Type B pancreatic cell (in vitro differentiated cells): ENCODE measurements at regions not wholly inside any gene's neighbourhood (a gene's known extent, or its start where the extent isn't known, plus 50 kb on each side); places are given as distances from the start of the nearest gene placed in this dataset.

Source experiments
- DNase-seq: peaks from one replicate; pipeline ENCODE4 v3.0.0; 2021; ENCODE audit warnings: mixed read lengths; ENCODE audit not compliant: unreplicated experiment; ENCODE audit errors: extremely low spot score
- H3K27ac Mint-ChIP-seq: 2 replicates; pipeline ENCODE4 v1.8.0; 2021; ENCODE audit warnings: mild to moderate bottlenecking, mixed read lengths
- H3K27me3 Mint-ChIP-seq: 2 replicates; pipeline ENCODE4 v1.8.0; 2021; ENCODE audit warnings: mixed read lengths
- H3K36me3 Mint-ChIP-seq: 2 replicates; pipeline ENCODE4 v1.8.0; 2021; ENCODE audit warnings: mixed read lengths
- H3K4me1 Mint-ChIP-seq: one replicate; pipeline ENCODE4 v1.8.0; 2021; ENCODE audit warnings: mixed read lengths; ENCODE audit not compliant: unreplicated experiment
- H3K4me3 Mint-ChIP-seq: 2 replicates; pipeline ENCODE4 v1.8.0; 2021; ENCODE audit warnings: mild to moderate bottlenecking, mixed read lengths
- H3K9me3 Mint-ChIP-seq: 2 replicates; pipeline ENCODE4 v1.8.0; 2021; ENCODE audit warnings: mixed read lengths
- TF ChIP-seq, protein P1 (sequence below): fragments of 200-600 bp; sonication (generic); conservative IDR thresholded peaks from 2 replicates; pipeline ENCODE4 v1.5.0; 2021; ENCODE audit warnings: antibody characterized with exemption, mild to moderate bottlenecking

DNA sequence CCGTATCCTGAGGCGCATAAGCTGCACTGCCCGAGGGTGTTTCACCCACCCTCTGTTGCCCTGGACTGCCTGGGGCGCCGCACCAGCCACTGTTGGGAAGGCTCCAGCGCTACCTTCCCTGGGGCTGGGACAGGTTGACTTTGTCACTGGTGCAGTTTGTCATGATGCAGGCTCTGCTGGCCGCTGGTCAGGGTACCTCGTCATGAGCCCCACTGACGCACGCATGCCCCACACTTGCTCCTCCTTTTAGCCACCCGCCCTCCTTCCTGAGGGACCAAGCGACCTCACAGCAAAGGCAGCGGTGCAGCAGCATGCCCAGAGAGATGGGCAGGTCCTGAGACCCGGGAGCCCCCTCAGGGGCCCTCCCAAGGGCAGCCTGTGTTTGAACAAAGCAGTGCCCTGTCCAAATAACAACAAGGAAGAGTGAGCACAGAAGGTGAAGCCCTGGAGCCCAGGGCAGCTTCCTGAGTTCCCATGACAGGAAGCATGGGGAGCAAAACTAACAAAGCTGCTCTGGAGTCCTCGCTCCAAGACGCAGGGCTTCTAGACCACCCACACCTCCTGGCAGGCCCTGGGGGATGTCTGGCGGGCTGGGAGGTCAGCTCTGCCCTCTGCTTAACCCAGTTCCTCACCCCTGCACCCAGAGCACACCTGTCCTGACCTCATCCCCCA is 50.1 kb upstream of the SMOC2 start:
- TF ChIP-seq, protein P1, sequence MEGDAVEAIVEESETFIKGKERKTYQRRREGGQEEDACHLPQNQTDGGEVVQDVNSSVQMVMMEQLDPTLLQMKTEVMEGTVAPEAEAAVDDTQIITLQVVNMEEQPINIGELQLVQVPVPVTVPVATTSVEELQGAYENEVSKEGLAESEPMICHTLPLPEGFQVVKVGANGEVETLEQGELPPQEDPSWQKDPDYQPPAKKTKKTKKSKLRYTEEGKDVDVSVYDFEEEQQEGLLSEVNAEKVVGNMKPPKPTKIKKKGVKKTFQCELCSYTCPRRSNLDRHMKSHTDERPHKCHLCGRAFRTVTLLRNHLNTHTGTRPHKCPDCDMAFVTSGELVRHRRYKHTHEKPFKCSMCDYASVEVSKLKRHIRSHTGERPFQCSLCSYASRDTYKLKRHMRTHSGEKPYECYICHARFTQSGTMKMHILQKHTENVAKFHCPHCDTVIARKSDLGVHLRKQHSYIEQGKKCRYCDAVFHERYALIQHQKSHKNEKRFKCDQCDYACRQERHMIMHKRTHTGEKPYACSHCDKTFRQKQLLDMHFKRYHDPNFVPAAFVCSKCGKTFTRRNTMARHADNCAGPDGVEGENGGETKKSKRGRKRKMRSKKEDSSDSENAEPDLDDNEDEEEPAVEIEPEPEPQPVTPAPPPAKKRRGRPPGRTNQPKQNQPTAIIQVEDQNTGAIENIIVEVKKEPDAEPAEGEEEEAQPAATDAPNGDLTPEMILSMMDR, result no peak
- Mint-ChIP-seq H3K27ac (peak overlapping the region; percentile 34), H3K4me1 (peaks cover 20% of the 10 kb centered on the region), H3K27me3 (peaks cover 7% of the 10 kb centered on the region), H3K9me3 (no peaks in the 10 kb centered on the region), H3K36me3 (no peaks in the 10 kb centered on the region), H3K4me3 (no peak overlapping the region)
- no peak for DNase-seq
